NCI-H345 treated with DMSO at 0.1 percent for 48 hours (cell line): ENCODE measurements at regions not wholly inside any gene's neighbourhood (a gene's known extent, or its start where the extent isn't known, plus 50 kb on each side); places are given as distances from the start of the nearest gene placed in this dataset.

Experiments used
- DNase-seq: peaks from one replicate; lab custom pipeline; 2025; ENCODE audit not compliant: unreplicated experiment; lab: John Stamatoyannopoulos, UW

- DNase-seq: no peak
Measured at GRCh38 chr5:3734632-3735031, 139.0 kb downstream of the IRX1 start.

GRCh38 chr5:3736466-3736865 lies 140.8 kb downstream of the IRX1 start:
- no peak for DNase-seq

GRCh38 chr5:3736926-3737325 lies 141.3 kb downstream of the IRX1 start:
- no peak for DNase-seq

GRCh38 chr5:3738919-3739318 lies 143.3 kb downstream of the IRX1 start:
- no peak for DNase-seq

- DNase-seq: no peak
Measured at GRCh38 chr5:3740546-3741373, 145.1 kb downstream of the IRX1 start.

- DNase-seq: no peak
Measured at GRCh38 chr5:3741374-3741770, 145.7 kb downstream of the IRX1 start.

GRCh38 chr5:3742750-3743149 lies 147.1 kb downstream of the IRX1 start:
- no peak for DNase-seq

GRCh38 chr5:3751846-3752245 lies 156.2 kb downstream of the IRX1 start:
- no peak for DNase-seq

- no peak for DNase-seq
Measured at GRCh38 chr5:3778000-3778550, 182.4 kb downstream of the IRX1 start.

GRCh38 chr5:3778945-3779344 lies 183.3 kb downstream of the IRX1 start:
- no peak for DNase-seq

- no peak for DNase-seq
Measured at GRCh38 chr5:3780278-3780677, 184.6 kb downstream of the IRX1 start.

GRCh38 chr5:3780907-3781306 lies 185.3 kb downstream of the IRX1 start:
- DNase-seq: no peak

- no peak for DNase-seq
Measured at GRCh38 chr5:3784854-3785253, 189.2 kb downstream of the IRX1 start.

GRCh38 chr5:3786165-3786564 lies 190.5 kb downstream of the IRX1 start:
- no peak for DNase-seq

GRCh38 chr5:3786891-3787430 lies 191.3 kb downstream of the IRX1 start:
- DNase-seq: no peak

- DNase-seq: no peak
Measured at GRCh38 chr5:3787604-3788003, 192.0 kb downstream of the IRX1 start.

- no peak for DNase-seq
Measured at GRCh38 chr5:3789519-3790193, 194.0 kb downstream of the IRX1 start.

GRCh38 chr5:3793162-3793561 lies 197.5 kb downstream of the IRX1 start:
- no peak for DNase-seq

GRCh38 chr5:3794611-3795010 lies 199.0 kb downstream of the IRX1 start:
- DNase-seq: no peak

- no peak for DNase-seq
Measured at GRCh38 chr5:3796736-3797135, 201.1 kb downstream of the IRX1 start.

- no peak for DNase-seq
Measured at GRCh38 chr5:3801967-3802366, 206.3 kb downstream of the IRX1 start.

- DNase-seq: no peak
Measured at GRCh38 chr5:3809455-3809854, 213.8 kb downstream of the IRX1 start.
